ENCODE measurements at regions not wholly inside any gene's neighbourhood (a gene's known extent, or its start where the extent isn't known, plus 50 kb on each side); places are given as distances from the start of the nearest gene placed in this dataset.
"Not testable (repeated sequence)": the region's sequence is repeated elsewhere in the genome, so short reads cannot be mapped to it uniquely, and the experiment has no call there.

GRCh38 chr13:30058429-30058828 lies 208.0 kb upstream of the UBL3 start:
- no peak for DNase-seq

- DNase-seq = not testable (repeated sequence)
Measured at GRCh38 chr13:30054546-30054945, 204.1 kb upstream of the UBL3 start.

- no peak for DNase-seq
Measured at GRCh38 chr13:30053939-30054338, 203.5 kb upstream of the UBL3 start.

GRCh38 chr13:30052120-30052519 lies 201.7 kb upstream of the UBL3 start:
- DNase-seq = no peak

GRCh38 chr13:30051531-30052060 lies 201.2 kb upstream of the UBL3 start:
- DNase-seq = no peak

- DNase-seq = no peak
Measured at GRCh38 chr13:30049692-30050091, 199.3 kb upstream of the UBL3 start.

GRCh38 chr13:30047154-30047874 lies 196.9 kb upstream of the UBL3 start:
- no peak for DNase-seq

GRCh38 chr13:30045916-30046704 lies 195.7 kb upstream of the UBL3 start:
- no peak for DNase-seq

- no peak for DNase-seq
Measured at GRCh38 chr13:30044932-30045331, 194.5 kb upstream of the UBL3 start.

GRCh38 chr13:30043631-30043925 lies 193.2 kb upstream of the UBL3 start:
- no peak for DNase-seq

GRCh38 chr13:30042891-30043630 lies 192.6 kb upstream of the UBL3 start:
- DNase-seq = no peak

- DNase-seq = no peak
Measured at GRCh38 chr13:30042272-30042671, 191.9 kb upstream of the UBL3 start.

- DNase-seq = no peak
Measured at GRCh38 chr13:30039511-30039911, 189.1 kb upstream of the UBL3 start.

- DNase-seq = no peak
Measured at GRCh38 chr13:30038884-30039283, 188.5 kb upstream of the UBL3 start.

GRCh38 chr13:30037766-30038165 lies 187.3 kb upstream of the UBL3 start:
- no peak for DNase-seq

GRCh38 chr13:30037306-30037705 lies 186.9 kb upstream of the UBL3 start:
- no peak for DNase-seq

- DNase-seq = no peak
Measured at GRCh38 chr13:30034458-30034795, 184.0 kb upstream of the UBL3 start.

- DNase-seq = no peak
Measured at GRCh38 chr13:30033681-30034457, 183.5 kb upstream of the UBL3 start.

- DNase-seq = no peak
Measured at GRCh38 chr13:30032263-30032662, 181.8 kb upstream of the UBL3 start.

- DNase-seq = no peak
Measured at GRCh38 chr13:30031488-30031887, 181.1 kb upstream of the UBL3 start.

GRCh38 chr13:30030141-30030750 lies 179.8 kb upstream of the UBL3 start:
- no peak for DNase-seq
